Posterior vena cava (tissue), 2 donors: ENCODE measurements at regions not wholly inside any gene's neighbourhood (a gene's known extent, or its start where the extent isn't known, plus 50 kb on each side); places are given as distances from the start of the nearest gene placed in this dataset.

Experiments used
- DNase-seq: peaks from one replicate; pipeline ENCODE4 v3.0.0-alpha.2; 2020; ENCODE audit warnings: low spot score
- intact Hi-C, 2 donors: fragments of 100-400 bp; cut with DNase I; formaldehyde crosslinking; loops; one replicate each; pipeline versions ENCODE4 v1.14.1 to v1.14.2; 2022 to 2023
- donor health status: DM: yes; HTN: yes; CAD: no.
- donor health status: DM: yes; HTN: yes; CAD: no.

GRCh38 chr10:29106287-29106686, 182.6 kb upstream of the LYZL1 start:
- no peak for DNase-seq
- intact Hi-C loops, result no loop called here

GRCh38 chr10:29107866-29108498, 180.9 kb upstream of the LYZL1 start:
- DNase-seq, result no peak
- intact Hi-C loops, result no loop called here

GRCh38 chr10:29109707-29110571, 178.9 kb upstream of the LYZL1 start:
- intact Hi-C loops, result no loop called here
- DNase-seq, result no peak

- intact Hi-C loops, result no loop called here
These were observed 175.8 kb upstream of the LYZL1 start for GRCh38 chr10:29112827-29113615.

GRCh38 chr10:29113616-29113945, 175.3 kb upstream of the LYZL1 start:
- intact Hi-C loops, result no loop called here
- no peak for DNase-seq

More at GRCh38 chr10:29112827-29113615, 175.8 kb upstream of the LYZL1 start:
- DNase-seq, result no peak

- DNase-seq, result no peak
- intact Hi-C loops, result no loop called here
These were observed 174.7 kb upstream of the LYZL1 start for GRCh38 chr10:29114141-29114540.

- intact Hi-C loops, result no loop called here
- no peak for DNase-seq
These were observed 171.1 kb upstream of the LYZL1 start for GRCh38 chr10:29117781-29118180.

- intact Hi-C loops, result no loop called here
- DNase-seq, result no peak
These were observed 169.5 kb upstream of the LYZL1 start for GRCh38 chr10:29119374-29119773.

- intact Hi-C loops, result no loop called here
- DNase-seq, result no peak
These were observed 168.7 kb upstream of the LYZL1 start for GRCh38 chr10:29120216-29120615.

- intact Hi-C loops, result no loop called here
- no peak for DNase-seq
These were observed 164.0 kb upstream of the LYZL1 start for GRCh38 chr10:29124864-29125263.

- intact Hi-C loops, result loop anchor here in 1 of 2 donors (2.0 kb wide), 1 partner anchor 244 kb away; no protein-coding TSS in a partner anchor
- no peak for DNase-seq
These were observed 161.7 kb upstream of the LYZL1 start for GRCh38 chr10:29127037-29127700.

GRCh38 chr10:29127731-29128130, 161.1 kb upstream of the LYZL1 start:
- intact Hi-C loops, result loop anchor here in 1 of 2 donors (2.0 kb wide), 1 partner anchor 245 kb away; no protein-coding TSS in a partner anchor
- no peak for DNase-seq

- intact Hi-C loops, result loop anchor here in 1 of 2 donors (10.0 kb wide), 1 partner anchor 455 kb away; the partner anchor contains the start of gene BAMBI
- no peak for DNase-seq
These were observed 158.6 kb upstream of the LYZL1 start for GRCh38 chr10:29130190-29130673.

- intact Hi-C loops, result loop anchor here in 1 of 2 donors (10.0 kb wide), 1 partner anchor 457 kb away; the partner anchor contains the start of gene BAMBI
- DNase-seq, result no peak
These were observed 156.8 kb upstream of the LYZL1 start for GRCh38 chr10:29131952-29132547.

- intact Hi-C loops, result loop anchor here in 1 of 2 donors (10.0 kb wide), 1 partner anchor 458 kb away; the partner anchor contains the start of gene BAMBI
- no peak for DNase-seq
These were observed 156.2 kb upstream of the LYZL1 start for GRCh38 chr10:29132551-29133111.

GRCh38 chr10:29135337-29135736, 153.5 kb upstream of the LYZL1 start:
- DNase-seq, result no peak
- intact Hi-C loops, result loop anchor here in 1 of 2 donors (10.0 kb wide), 1 partner anchor 461 kb away; the partner anchor contains the start of gene BAMBI

- DNase-seq, result no peak
- intact Hi-C loops, result loop anchor here in 1 of 2 donors (10.0 kb wide), 1 partner anchor 462 kb away; the partner anchor contains the start of gene BAMBI
These were observed 152.5 kb upstream of the LYZL1 start for GRCh38 chr10:29136411-29136810.

- no peak for DNase-seq
- intact Hi-C loops, result no loop called here
These were observed 148.7 kb upstream of the LYZL1 start for GRCh38 chr10:29140151-29140550.
